Choroid plexus epithelial cell (primary cell): ENCODE measurements at regions not wholly inside any gene's neighbourhood (a gene's known extent, or its start where the extent isn't known, plus 50 kb on each side); places are given as distances from the start of the nearest gene placed in this dataset.

Source experiments
- DNase-seq: peaks from one replicate; pipeline ENCODE4 v3.0.0-alpha.2; 2010; ENCODE audit warnings: low read depth
- H3K4me3 ChIP-seq: 2 replicates; pipeline ENCODE4 v1.5.1; 2011; ENCODE audit warnings: low read depth, mild to moderate bottlenecking, control low read depth, low read length, moderate library complexity
- CTCF ChIP-seq: conservative IDR thresholded peaks from 2 replicates; pipeline ENCODE4 v1.5.1; 2011; ENCODE audit warnings: low read depth, mild to moderate bottlenecking, control low read depth, inconsistent platforms, low read length, moderate library complexity

DNA sequence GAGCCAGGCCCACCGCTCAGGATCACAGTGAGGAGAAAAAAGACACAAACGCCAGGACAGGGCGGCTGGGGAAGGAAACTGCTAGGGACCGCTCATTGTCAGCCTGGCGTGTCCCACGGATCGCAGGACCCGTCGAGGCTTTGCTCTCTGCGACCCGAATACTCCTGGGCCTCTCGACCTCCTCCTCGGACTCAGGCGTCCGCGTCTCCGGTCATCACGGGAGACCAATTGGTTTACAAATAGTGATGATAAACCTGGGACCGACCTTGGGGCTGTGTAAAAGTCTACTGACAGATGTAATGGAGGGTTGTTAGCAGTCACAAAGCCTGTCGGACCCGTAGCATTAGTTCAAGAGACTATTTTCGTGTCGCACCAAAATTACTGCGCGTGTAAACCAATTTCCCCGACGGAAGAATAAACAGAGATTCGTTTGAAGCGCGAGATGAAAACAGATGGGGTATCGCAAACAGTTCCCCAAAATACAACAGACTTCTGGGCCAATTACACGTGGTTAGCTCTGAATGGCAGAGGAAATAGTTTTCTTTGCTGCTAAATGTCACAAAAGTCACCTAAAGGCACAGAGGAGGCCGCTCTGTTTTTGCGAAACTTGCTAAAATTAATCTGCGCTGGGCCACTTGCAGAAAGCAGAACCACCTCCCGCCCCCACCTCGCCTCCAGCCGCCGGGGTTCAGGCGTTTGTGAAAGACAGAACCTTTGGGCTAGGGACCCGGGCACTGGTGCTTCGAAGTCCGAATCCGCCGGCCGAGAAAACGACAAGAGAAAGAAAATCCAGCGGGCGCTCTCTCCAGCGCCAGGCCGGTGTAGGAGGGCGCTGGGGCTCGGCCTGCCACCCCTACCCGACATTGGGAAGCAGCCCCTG lies 67.6 kb downstream of the FOXD1 start:
- no peak for DNase-seq
- no peak overlapping the region for H3K4me3 ChIP-seq
- no peak for TF ChIP-seq CTCF

GRCh38 chr5:73380041-73380440 lies 68.5 kb downstream of the FOXD1 start:
- no peak for DNase-seq
- no peak overlapping the region for H3K4me3 ChIP-seq
- TF ChIP-seq CTCF = no peak

DNA sequence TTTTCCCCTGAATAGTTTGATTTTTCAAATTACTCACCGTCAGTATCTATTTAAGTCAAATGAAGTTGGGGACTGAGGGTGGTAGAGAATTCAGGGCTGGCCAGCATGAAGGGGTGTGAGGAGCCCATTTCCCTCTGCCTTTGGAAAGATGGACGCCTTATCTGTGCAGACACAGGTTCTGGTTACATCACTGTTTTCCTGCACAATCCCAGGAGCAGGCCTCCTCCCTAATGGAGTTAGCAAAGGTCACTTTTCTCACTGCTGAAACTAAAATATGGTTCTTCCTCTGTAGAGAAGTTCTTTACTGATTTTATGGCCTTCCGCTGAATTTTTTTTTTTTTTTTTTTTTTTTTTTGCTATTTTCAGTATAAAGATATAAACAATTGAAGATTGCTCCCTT lies 69.1 kb downstream of the FOXD1 start:
- no peak overlapping the region for H3K4me3 ChIP-seq
- no peak for TF ChIP-seq CTCF
- DNase-seq = no peak

GRCh38 chr5:73378765-73379164 lies 69.8 kb downstream of the FOXD1 start:
- no peak for TF ChIP-seq CTCF
- no peak for DNase-seq
- H3K4me3 ChIP-seq = no peak overlapping the region

DNA sequence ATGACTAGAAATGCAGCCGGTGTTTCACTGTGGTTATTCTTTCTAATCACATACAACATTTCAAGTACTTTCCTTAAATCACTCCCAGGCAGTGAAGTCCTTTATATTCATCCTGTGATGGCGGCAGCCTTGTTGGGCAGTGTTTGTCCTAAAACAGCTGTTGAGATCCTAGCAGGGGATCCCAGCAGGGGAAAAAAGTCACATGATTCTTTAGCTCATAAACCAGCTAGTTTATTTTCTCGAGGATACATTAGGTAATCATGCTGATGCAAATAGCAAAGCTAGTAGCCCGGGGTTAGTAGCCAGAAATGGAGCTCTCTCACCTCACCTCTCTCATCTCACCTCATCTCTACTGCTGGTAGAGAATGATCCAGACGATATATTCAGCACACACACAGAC lies 70.5 kb downstream of the FOXD1 start:
- H3K4me3 ChIP-seq = no peak overlapping the region
- TF ChIP-seq CTCF = no peak
- peak; percentile 92 for DNase-seq

GRCh38 chr5:73376618-73377170 lies 71.9 kb downstream of the FOXD1 start:
- H3K4me3 ChIP-seq = no peak overlapping the region
- peak; percentile 68 for DNase-seq
- no peak for TF ChIP-seq CTCF

DNA sequence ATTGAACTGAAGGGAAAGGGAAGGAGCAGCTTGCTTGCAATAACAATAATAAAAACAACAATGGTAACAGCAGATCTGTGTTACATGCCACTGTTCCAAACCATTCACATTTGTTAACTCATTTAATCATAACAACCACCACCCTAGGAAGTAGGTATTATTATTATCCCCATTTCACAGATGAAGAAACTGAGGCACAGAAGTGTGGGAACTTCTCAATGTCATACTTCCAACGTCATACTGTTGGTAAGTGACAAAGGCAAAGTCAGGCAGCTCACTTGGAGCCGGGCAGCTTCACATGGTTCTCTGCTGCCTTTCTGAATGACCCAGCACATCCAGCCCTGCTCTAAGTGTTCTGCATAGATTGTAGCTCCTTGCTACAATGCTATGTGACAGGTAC lies 72.6 kb downstream of the FOXD1 start:
- no peak for TF ChIP-seq CTCF
- H3K4me3 ChIP-seq = no peak overlapping the region
- no peak for DNase-seq
